ENCODE measurements at regions not wholly inside any gene's neighbourhood (a gene's known extent, or its start where the extent isn't known, plus 50 kb on each side); places are given as distances from the start of the nearest gene placed in this dataset.

GRCh38 chr9:22256381-22256780, 190.2 kb upstream of the DMRTA1 start:
- FAIRE-seq (no peak), ATAC-seq (no peak), DNase-seq (ENCODE audit: low read depth, low spot score) (no peak)
- ChIA-PET POLR2A (no interaction called here), CTCF (no interaction called here), RAD21 (ENCODE audit: unreplicated experiment) (no interaction called here), SMC1A (ENCODE audit: uncharacterized antibody, unreplicated experiment) (no interaction called here)
- Histone ChIP-seq H3K36me3 (ENCODE audit: control insufficient read depth in 2 of 2, insufficient read depth in 2 of 2, low read length in 1 of 2) (no peaks in the 10 kb centered on the region), H3K4me2 (ENCODE audit: control insufficient read depth, insufficient read depth) (no peak overlapping the region), H3K27me3 (replicated peaks in 1 of 2; ENCODE audit: control insufficient read depth in 2 of 2, insufficient read depth in 2 of 2, low read length in 1 of 2) (no peaks in the 10 kb centered on the region), H3K9me3 (replicated peaks; ENCODE audit: control insufficient read depth, insufficient read depth, low read length) (no peaks in the 10 kb centered on the region; the same call in 2 of the 3 replicates), H3K9ac (ENCODE audit: control insufficient read depth, insufficient read depth, low read length) (no peak overlapping the region), H3K4me1 (ENCODE audit: control insufficient read depth, insufficient read depth, low read length) (no peaks in the 10 kb centered on the region), H3K4me3 (no peak overlapping the region), H3K79me2 (ENCODE audit: control insufficient read depth, insufficient read depth, low read length) (no peaks in the 10 kb centered on the region), H3K27ac (ENCODE audit: control insufficient read depth, insufficient read depth) (no peak overlapping the region), H2AFZ (ENCODE audit: control insufficient read depth, low read depth, low read length) (no peak overlapping the region), H4K20me1 (ENCODE audit: control insufficient read depth, insufficient read depth) (no peaks in the 10 kb centered on the region)
- in situ Hi-C loops (cut with MboI) (no loop called here), intact Hi-C loops (cut with micrococcal nuclease; ENCODE audit: unreplicated experiment) (no loop called here)
- no TSS peak for BruUV-seq (replicated peaks)
- 14% methylated on average over 3 of the region's 3 CpGs for WGBS (ENCODE audit: insufficient coverage, insufficient replicate concordance, low lambda C conversion rate, missing lambda C conversion rate)
- TF ChIP-seq JUND (IDR thresholded peaks at IDR 0.05; ENCODE audit: low read depth, low read length) (no peak), CTCF (IDR thresholded peaks at IDR 0.05 in 2 of 3, conservative IDR thresholded peaks at IDR 0.05 in 1 of 3; ENCODE audit: control insufficient read depth in 2 of 3, extremely low read depth in 1 of 3, insufficient read depth in 1 of 3, low read depth in 3 of 3, low read length in 3 of 3) (no peak), ZNF274 (IDR thresholded peaks at IDR 0.05; ENCODE audit: insufficient read depth, insufficient read length) (no peak), CEBPB (IDR thresholded peaks at IDR 0.05; ENCODE audit: borderline replicate concordance in 1 of 2, low read depth in 2 of 2, low read length in 2 of 2) (no peak), RAD21 (IDR thresholded peaks at IDR 0.05; ENCODE audit: insufficient read depth, low read depth, low read length) (no peak), TARDBP (IDR thresholded peaks at IDR 0.05; ENCODE audit: borderline replicate concordance) (no peak), CHD1 (IDR thresholded peaks at IDR 0.05; ENCODE audit: low read depth, low read length) (no peak), PAX5 (IDR thresholded peaks at IDR 0.05; ENCODE audit: borderline replicate concordance, low read depth, low read length) (no peak), BCL11A (IDR thresholded peaks at IDR 0.05; ENCODE audit: low read depth, low read length) (no peak), ZNF622 (IDR thresholded peaks at IDR 0.05) (no peak), ESRRA (IDR thresholded peaks at IDR 0.05; ENCODE audit: low read length) (no peak), BACH1 (IDR thresholded peaks at IDR 0.05; ENCODE audit: borderline replicate concordance) (no peak), ZBTB33 (IDR thresholded peaks at IDR 0.05) (no peak), TBL1XR1 (IDR thresholded peaks at IDR 0.05; ENCODE audit: low read depth, low read length) (no peak), CBX3 (IDR thresholded peaks at IDR 0.05; ENCODE audit: borderline replicate concordance, low read depth) (no peak), BCLAF1 (IDR thresholded peaks at IDR 0.05) (no peak), ZNF384 (IDR thresholded peaks at IDR 0.05; ENCODE audit: borderline replicate concordance, low read depth, low read length) (no peak), KLF5 (IDR thresholded peaks at IDR 0.05; ENCODE audit: partially characterized antibody) (no peak), USF2 (IDR thresholded peaks at IDR 0.05; ENCODE audit: borderline replicate concordance, low read depth, low read length) (no peak)
